DND-41 (cell line): ENCODE measurements at regions not wholly inside any gene's neighbourhood (a gene's known extent, or its start where the extent isn't known, plus 50 kb on each side); places are given as distances from the start of the nearest gene placed in this dataset.

Source experiments
- CTCF ChIP-seq: IDR thresholded peaks from 2 replicates; pipeline ENCODE4 v1.5.1; 2012; ENCODE audit warnings: borderline replicate concordance, low read length, moderate library complexity, mild to moderate bottlenecking; ENCODE audit not compliant: poor library complexity, severe bottlenecking; ENCODE audit errors: extremely low read depth
- EZH2 ChIP-seq: IDR thresholded peaks from 3 replicates; pipeline ENCODE4 v1.6.1; 2012; ENCODE audit warnings: borderline replicate concordance, low read depth, mild to moderate bottlenecking, moderate library complexity, low read length, inconsistent platforms; ENCODE audit not compliant: severe bottlenecking

- TF ChIP-seq CTCF, result no peak
- TF ChIP-seq EZH2, result no peak
Observed at GRCh38 chr12:42961395-42961794, 371.8 kb upstream of the PRICKLE1 start.
